ENCODE measurements at regions not wholly inside any gene's neighbourhood (a gene's known extent, or its start where the extent isn't known, plus 50 kb on each side); places are given as distances from the start of the nearest gene placed in this dataset.

- TF ChIP-seq MAX (IDR thresholded peaks at IDR 0.05) (no peak), FOSL1 (IDR thresholded peaks at IDR 0.05; ENCODE audit: low read depth) (no peak), EGR1 (IDR thresholded peaks at IDR 0.05; ENCODE audit: low read depth) (no peak)
Measured at GRCh38 chr18:66316701-66317100, 287.2 kb downstream of the CDH19 start (continued).

GRCh38 chr18:66300141-66300540, 303.7 kb downstream of the CDH19 start:
- RAD21 ChIA-PET (ENCODE audit: low non-redundant PET in 1 of 2, low total read pairs in 2 of 2, uncharacterized antibody in 2 of 2, unreplicated experiment in 2 of 2): no interaction called here
- DNase-seq (ENCODE audit: low read depth, low spot score): no peak
- no TSS peak for BruUV-seq (replicated peaks)
- H3K9me3 ChIP-seq (ENCODE audit: control insufficient read depth in 1 of 2, insufficient read depth in 1 of 2, low read depth in 1 of 2, low read length in 2 of 2): peaks cover 10 to 11% of the 10 kb centered on the region in 2 experiments; a peak in 2 of 4 replicates
- H3K4me2 ChIP-seq (ENCODE audit: low read length): no peak overlapping the region
- no peaks in the 10 kb centered on the region for H3K79me2 ChIP-seq (ENCODE audit: insufficient read depth, low read length)
- H3K36me3 ChIP-seq (ENCODE audit: control insufficient read depth in 1 of 2, insufficient read depth in 2 of 2, low read length in 2 of 2): no peaks in the 10 kb centered on the region
- no peak overlapping the region for H3K27ac ChIP-seq (ENCODE audit: low read depth, low read length)
- H3K9ac ChIP-seq (ENCODE audit: low read length): no peak overlapping the region
- H3K9me2 ChIP-seq (ENCODE audit: insufficient read depth): no peaks in the 10 kb centered on the region
- intact Hi-C loops (cut with micrococcal nuclease): no loop called here
- no peaks in the 10 kb centered on the region for H4K20me1 ChIP-seq (ENCODE audit: insufficient read depth)
- POLR2A ChIA-PET: no interaction called here
- TF ChIP-seq POLR2A (IDR thresholded peaks at IDR 0.05; ENCODE audit: borderline replicate concordance, extremely low read depth, insufficient read depth, insufficient read length): no peak
- no peak for TF ChIP-seq CBX3 (IDR thresholded peaks at IDR 0.05; ENCODE audit: low read depth)
- no peak for TF ChIP-seq EZH2 (IDR thresholded peaks at IDR 0.05)
- no peak for TF ChIP-seq ZBTB33 (IDR thresholded peaks at IDR 0.05; ENCODE audit: extremely low read depth, insufficient replicate concordance, low read length)
- TF ChIP-seq ELF1 (IDR thresholded peaks at IDR 0.05; ENCODE audit: borderline replicate concordance, low read depth): no peak
- no peak for TF ChIP-seq FOSL1 (IDR thresholded peaks at IDR 0.05; ENCODE audit: low read depth)
- no peak for TF ChIP-seq CEBPB (IDR thresholded peaks at IDR 0.05; ENCODE audit: low read depth)
- no peak for TF ChIP-seq REST (IDR thresholded peaks at IDR 0.05; ENCODE audit: low read depth)
- TF ChIP-seq JUND (IDR thresholded peaks at IDR 0.05): no peak
- TF ChIP-seq EGR1 (IDR thresholded peaks at IDR 0.05; ENCODE audit: low read depth): no peak
- no peak for TF ChIP-seq TCF7L2 (IDR thresholded peaks at IDR 0.05; ENCODE audit: borderline replicate concordance, extremely low read depth, insufficient read depth, insufficient read length)
- TF ChIP-seq POLR2AphosphoS5 (IDR thresholded peaks at IDR 0.05; ENCODE audit: low read depth, low read length): no peak
- TF ChIP-seq EZH2phosphoT487 (IDR thresholded peaks at IDR 0.05; ENCODE audit: borderline replicate concordance): no peak
- TF ChIP-seq SP1 (IDR thresholded peaks at IDR 0.05; ENCODE audit: low read depth): no peak
- no peaks in the 10 kb centered on the region for H3K27me3 ChIP-seq (ENCODE audit: insufficient read depth, low read length)
- no peak for ATAC-seq
- no peaks in the 10 kb centered on the region for H3K4me1 ChIP-seq (ENCODE audit: control insufficient read depth in 1 of 2, insufficient read depth in 2 of 2, low read length in 2 of 2)
- no peak overlapping the region for H2AFZ ChIP-seq (ENCODE audit: low read depth, low read length, poor library complexity, severe bottlenecking)
- no peak overlapping the region for H3K4me3 ChIP-seq (replicated peaks in 1 of 2; ENCODE audit: low read depth in 1 of 2, low read length in 2 of 2)
- CTCF ChIA-PET: no interaction called here

All from HCT116 (cell line).